ENCODE measurements at regions not wholly inside any gene's neighbourhood (a gene's known extent, or its start where the extent isn't known, plus 50 kb on each side); places are given as distances from the start of the nearest gene placed in this dataset.

DNA sequence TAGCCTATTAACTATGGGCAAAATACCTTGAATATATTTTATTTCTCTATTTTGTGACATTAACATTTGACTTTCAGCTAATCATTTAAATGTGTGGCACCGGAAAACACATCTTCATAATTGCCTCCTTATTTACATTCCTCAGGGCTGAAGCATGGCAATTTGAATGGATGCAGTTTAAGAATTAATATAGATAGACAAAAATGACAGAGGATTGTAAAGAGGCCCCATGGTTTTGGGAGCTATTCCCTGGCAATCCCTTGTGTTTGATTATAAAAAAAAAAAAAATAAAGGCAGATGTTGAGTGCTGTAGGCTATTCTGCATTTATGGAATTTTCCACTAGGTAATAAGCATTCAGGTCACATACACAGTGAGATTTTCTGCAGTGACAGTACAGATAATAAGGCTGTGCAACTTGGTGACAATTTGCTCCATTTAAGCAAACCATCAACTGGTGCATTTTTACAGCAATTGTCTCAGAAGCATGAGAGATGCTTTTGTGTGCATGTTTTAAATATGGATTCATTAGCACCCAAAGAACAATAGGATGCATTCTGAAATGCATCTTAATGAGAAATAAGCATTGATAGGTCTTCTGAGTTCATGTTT, 123.2 kb upstream of the SLC38A4 start:
- no peak overlapping the region for H3K4me3 ChIP-seq (ENCODE audit: control insufficient read depth in 2 of 3, extremely low read depth in 1 of 3, insufficient read depth in 2 of 3, low read depth in 1 of 3, low read length in 3 of 3)
- FAIRE-seq = no peak
- peaks cover 14% of the 10 kb centered on the region for H3K4me1 ChIP-seq (ENCODE audit: control insufficient read depth, extremely low read depth, insufficient read depth, low read length)

DNA sequence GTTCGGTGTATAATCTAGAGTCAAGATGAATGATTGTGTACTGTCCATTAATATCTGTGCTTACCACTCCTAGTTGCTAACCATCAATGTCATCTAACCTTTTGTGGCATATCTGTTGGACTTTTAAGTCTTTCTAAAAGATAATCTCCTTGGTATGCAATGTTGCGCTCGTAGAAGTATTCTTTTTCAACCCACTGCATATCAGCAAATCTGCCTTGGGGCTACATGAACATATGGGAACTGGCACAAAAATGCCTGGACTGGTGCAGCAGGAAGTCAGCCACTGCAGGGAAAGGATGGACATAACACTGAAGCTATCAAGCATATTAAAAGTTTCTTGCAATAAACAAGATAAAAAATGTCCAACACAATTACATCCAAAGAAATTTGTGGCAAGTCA, 124.3 kb upstream of the SLC38A4 start:
- no peaks in the 10 kb centered on the region for H3K9me3 ChIP-seq (ENCODE audit: control insufficient read depth, low read depth, low read length)
- H2AFZ ChIP-seq (ENCODE audit: control insufficient read depth, low read length) = no peak overlapping the region
- DNase-seq (ENCODE audit: low read depth, low spot score) (no peak), FAIRE-seq (peak; percentile 78)
- H3K4me2 ChIP-seq (ENCODE audit: control insufficient read depth, extremely low read depth, insufficient read depth, low read depth, low read length) = no peak overlapping the region
- no peaks in the 10 kb centered on the region for H3K27me3 ChIP-seq (ENCODE audit: control insufficient read depth, extremely low read depth, insufficient read depth, low read length)
- peaks cover 11% of the 10 kb centered on the region for H3K4me1 ChIP-seq (ENCODE audit: control insufficient read depth, extremely low read depth, insufficient read depth, low read length)
- no peak overlapping the region for H3K4me3 ChIP-seq (ENCODE audit: control insufficient read depth in 2 of 3, extremely low read depth in 1 of 3, insufficient read depth in 2 of 3, low read depth in 1 of 3, low read length in 3 of 3)
- H3K27ac ChIP-seq (ENCODE audit: control insufficient read depth, insufficient read depth, low read length) = no peak overlapping the region
- no peaks in the 10 kb centered on the region for H3K9me1 ChIP-seq (ENCODE audit: control insufficient read depth, extremely low read depth, insufficient read depth, low read length)
- H4K20me1 ChIP-seq (ENCODE audit: control insufficient read depth, extremely low read depth, insufficient read depth, low read length) = no peaks in the 10 kb centered on the region
- H3K79me2 ChIP-seq (ENCODE audit: control insufficient read depth, insufficient read depth, low read length) = no peaks in the 10 kb centered on the region
- dilution Hi-C loops (cut with MboI; ENCODE audit: extremely low pct_ligation_motif_present, low sequenced_read_pairs) = no loop called here
- TF ChIP-seq, protein P1, sequence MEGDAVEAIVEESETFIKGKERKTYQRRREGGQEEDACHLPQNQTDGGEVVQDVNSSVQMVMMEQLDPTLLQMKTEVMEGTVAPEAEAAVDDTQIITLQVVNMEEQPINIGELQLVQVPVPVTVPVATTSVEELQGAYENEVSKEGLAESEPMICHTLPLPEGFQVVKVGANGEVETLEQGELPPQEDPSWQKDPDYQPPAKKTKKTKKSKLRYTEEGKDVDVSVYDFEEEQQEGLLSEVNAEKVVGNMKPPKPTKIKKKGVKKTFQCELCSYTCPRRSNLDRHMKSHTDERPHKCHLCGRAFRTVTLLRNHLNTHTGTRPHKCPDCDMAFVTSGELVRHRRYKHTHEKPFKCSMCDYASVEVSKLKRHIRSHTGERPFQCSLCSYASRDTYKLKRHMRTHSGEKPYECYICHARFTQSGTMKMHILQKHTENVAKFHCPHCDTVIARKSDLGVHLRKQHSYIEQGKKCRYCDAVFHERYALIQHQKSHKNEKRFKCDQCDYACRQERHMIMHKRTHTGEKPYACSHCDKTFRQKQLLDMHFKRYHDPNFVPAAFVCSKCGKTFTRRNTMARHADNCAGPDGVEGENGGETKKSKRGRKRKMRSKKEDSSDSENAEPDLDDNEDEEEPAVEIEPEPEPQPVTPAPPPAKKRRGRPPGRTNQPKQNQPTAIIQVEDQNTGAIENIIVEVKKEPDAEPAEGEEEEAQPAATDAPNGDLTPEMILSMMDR (optimal IDR thresholded peaks at IDR 0.05 in 1 of 3, IDR thresholded peaks at IDR 0.05 in 1 of 3, conservative IDR thresholded peaks at IDR 0.05 in 1 of 3; ENCODE audit: extremely low read depth in 1 of 3, insufficient read depth in 2 of 3, low read length in 3 of 3) = no peak
- TF ChIP-seq EZH2 (IDR thresholded peaks at IDR 0.05; ENCODE audit: low read length) = no peak
- H3K36me3 ChIP-seq (ENCODE audit: control insufficient read depth in 2 of 2, extremely low read depth in 1 of 2, insufficient read depth in 2 of 2, low read length in 2 of 2) = no peaks in the 10 kb centered on the region
- no peak overlapping the region for H3K9ac ChIP-seq (ENCODE audit: control insufficient read depth, extremely low read depth, insufficient read depth, low read length)

More for the DNA sequence above, 123.2 kb upstream of the SLC38A4 start:
- dilution Hi-C loops (cut with MboI; ENCODE audit: extremely low pct_ligation_motif_present, low sequenced_read_pairs) = no loop called here
- Histone ChIP-seq H3K9me1 (ENCODE audit: control insufficient read depth, extremely low read depth, insufficient read depth, low read length) (no peaks in the 10 kb centered on the region), H3K79me2 (ENCODE audit: control insufficient read depth, insufficient read depth, low read length) (no peaks in the 10 kb centered on the region), H3K9me3 (ENCODE audit: control insufficient read depth, low read depth, low read length) (no peaks in the 10 kb centered on the region), H2AFZ (ENCODE audit: control insufficient read depth, low read length) (no peak overlapping the region), H3K4me2 (ENCODE audit: control insufficient read depth, extremely low read depth, insufficient read depth, low read depth, low read length) (no peak overlapping the region), H3K36me3 (ENCODE audit: control insufficient read depth in 2 of 2, extremely low read depth in 1 of 2, insufficient read depth in 2 of 2, low read length in 2 of 2) (no peaks in the 10 kb centered on the region), H3K27ac (ENCODE audit: control insufficient read depth, insufficient read depth, low read length) (no peak overlapping the region), H4K20me1 (ENCODE audit: control insufficient read depth, extremely low read depth, insufficient read depth, low read length) (no peaks in the 10 kb centered on the region), H3K9ac (ENCODE audit: control insufficient read depth, extremely low read depth, insufficient read depth, low read length) (no peak overlapping the region), H3K27me3 (ENCODE audit: control insufficient read depth, extremely low read depth, insufficient read depth, low read length) (no peaks in the 10 kb centered on the region)
- no peak for TF ChIP-seq EZH2 (IDR thresholded peaks at IDR 0.05; ENCODE audit: low read length)
- TF ChIP-seq, protein P1 (optimal IDR thresholded peaks at IDR 0.05 in 1 of 3, IDR thresholded peaks at IDR 0.05 in 1 of 3, conservative IDR thresholded peaks at IDR 0.05 in 1 of 3; ENCODE audit: extremely low read depth in 1 of 3, insufficient read depth in 2 of 3, low read length in 3 of 3) = no peak
- DNase-seq (ENCODE audit: low read depth, low spot score) = no peak
